GM23338 (cell line): ENCODE measurements at regions not wholly inside any gene's neighbourhood (a gene's known extent, or its start where the extent isn't known, plus 50 kb on each side); places are given as distances from the start of the nearest gene placed in this dataset.
A peak's percentile ranks its signal among the peaks of the same experiment; 100 is the strongest.

Source experiments
- ATAC-seq: fragments of 200-7000 bp; cut with Tn5 transposase; 3 replicates; pipeline ENCODE4 v1.9.1; 2020
- DNase-seq: peaks from one replicate; pipeline ENCODE4 v3.0.0-alpha.2; 2015; ENCODE audit warnings: low spot score
- H2AFZ ChIP-seq: fragments of 200-600 bp; sonication (generic); 2 replicates; pipeline ENCODE4 v1.8.0; 2016; ENCODE audit warnings: antibody characterized with exemption, mild to moderate bottlenecking, moderate library complexity
- H3F3A ChIP-seq: fragments of 200-600 bp; sonication (generic); replicated peaks from 2 replicates; pipeline ENCODE4 v1.8.0; 2017; ENCODE audit warnings: antibody characterized with exemption, mixed run types, low read depth
- H3K27ac ChIP-seq: fragments of 200-600 bp; sonication (generic); 2 replicates; pipeline ENCODE4 v1.6.1; 2016; ENCODE audit warnings: low read depth
- H3K27me3 ChIP-seq: fragments of 200-600 bp; sonication (generic); 2 replicates; pipeline ENCODE4 v1.8.0; 2016; ENCODE audit warnings: mild to moderate bottlenecking, mixed run types, moderate library complexity; ENCODE audit not compliant: insufficient read depth
- H3K36me3 ChIP-seq: fragments of 200-600 bp; sonication (generic); 2 replicates; pipeline ENCODE4 v1.8.0; 2016; ENCODE audit warnings: mild to moderate bottlenecking; ENCODE audit not compliant: insufficient read depth
- H3K4me1 ChIP-seq: fragments of 200-600 bp; sonication (generic); 2 replicates; pipeline ENCODE4 v1.8.0; 2016; ENCODE audit warnings: mild to moderate bottlenecking, moderate library complexity; ENCODE audit not compliant: insufficient read depth
- H3K4me2 ChIP-seq: fragments of 200-600 bp; sonication (generic); 2 replicates; pipeline ENCODE4 v1.7.1; 2017; ENCODE audit warnings: mixed run types
- H3K4me3 ChIP-seq: fragments of 200-600 bp; sonication (generic); 2 replicates; pipeline ENCODE4 v1.6.1; 2016; ENCODE audit warnings: mixed run types
- H3K79me2 ChIP-seq: fragments of 200-600 bp; sonication (generic); replicated peaks from 2 replicates; pipeline ENCODE4 v1.8.0; 2017; ENCODE audit warnings: mild to moderate bottlenecking; ENCODE audit not compliant: insufficient read depth
- H3K9me2 ChIP-seq: fragments of 200-600 bp; sonication (generic); 2 replicates; pipeline ENCODE4 v1.8.0; 2017; ENCODE audit not compliant: insufficient read depth
- H4K20me1 ChIP-seq: fragments of 200-600 bp; sonication (generic); replicated peaks from 2 replicates; pipeline ENCODE4 v1.8.0; 2017; ENCODE audit warnings: mild to moderate bottlenecking; ENCODE audit not compliant: insufficient read depth
- H3K27ac Mint-ChIP-seq: 2 replicates; pipeline ENCODE4 v1.8.0; 2020; ENCODE audit warnings: inconsistent platforms, mild to moderate bottlenecking, moderate library complexity, mixed read lengths
- H3K27me3 Mint-ChIP-seq: 3 replicates; pipeline ENCODE4 v1.8.0; 2022; ENCODE audit warnings: low read depth, mild to moderate bottlenecking, moderate library complexity, mixed read lengths, inconsistent platforms; ENCODE audit not compliant: insufficient read depth, poor library complexity
- H3K36me3 Mint-ChIP-seq: 3 replicates; pipeline ENCODE4 v1.8.0; 2021; ENCODE audit warnings: low read depth, mild to moderate bottlenecking, inconsistent platforms, moderate library complexity, mixed read lengths
- H3K4me1 Mint-ChIP-seq: 3 replicates; pipeline ENCODE4 v1.8.0; 2020; ENCODE audit warnings: mild to moderate bottlenecking, inconsistent platforms, mixed read lengths
- H3K4me3 Mint-ChIP-seq: 3 replicates; pipeline ENCODE4 v1.8.0; 2021; ENCODE audit warnings: moderate library complexity, mild to moderate bottlenecking, inconsistent platforms, mixed read lengths
- H3K9me3 Mint-ChIP-seq: 3 replicates; pipeline ENCODE4 v1.8.0; 2020; ENCODE audit warnings: moderate library complexity, mild to moderate bottlenecking, inconsistent platforms, mixed read lengths
- CREB1 ChIP-seq: fragments of 250-450 bp; sonication (Bioruptor Pico); IDR thresholded peaks from 2 replicates; pipeline ENCODE4 v1.5.0; 2020; ENCODE audit warnings: low read depth, mild to moderate bottlenecking, moderate library complexity
- CTCF ChIP-seq, 2 experiments: fragments of 200-600 bp in 1 of 2; sonication (generic) in 1 of 2; conservative IDR thresholded peaks; 2 replicates each; pipeline versions ENCODE4 v1.5.1 to v1.6.1; 2016 to 2017; ENCODE audit warnings: antibody characterized with exemption in 2 of 2, low read depth in 2 of 2, mild to moderate bottlenecking in 2 of 2, moderate library complexity in 1 of 2
- ETS1 ChIP-seq: IDR thresholded peaks from 2 replicates; pipeline ENCODE4 v1.6.1; 2016; ENCODE audit warnings: antibody characterized with exemption
- EZH2 ChIP-seq: fragments of 200-600 bp; sonication (generic); IDR thresholded peaks from one replicate; pipeline ENCODE4 v1.8.0; 2017; ENCODE audit warnings: antibody characterized with exemption, mild to moderate bottlenecking, low read depth; ENCODE audit not compliant: unreplicated experiment
- EZH2phosphoT487 ChIP-seq: fragments of 200-600 bp; sonication (generic); IDR thresholded peaks from one replicate; pipeline ENCODE4 v1.8.1; 2018; ENCODE audit warnings: antibody characterized with exemption; ENCODE audit not compliant: unreplicated experiment
- JUNB ChIP-seq: IDR thresholded peaks from one replicate; pipeline ENCODE4 v1.6.1; 2016; ENCODE audit warnings: antibody characterized with exemption; ENCODE audit not compliant: unreplicated experiment
- NANOG ChIP-seq: IDR thresholded peaks from 2 replicates; pipeline ENCODE4 v1.6.1; 2016; ENCODE audit warnings: antibody characterized with exemption, borderline replicate concordance
- POLR2AphosphoS5 ChIP-seq: IDR thresholded peaks from 2 replicates; pipeline ENCODE4 v1.6.1; 2016; ENCODE audit warnings: antibody characterized with exemption, low read depth
- REST ChIP-seq: IDR thresholded peaks from one replicate; pipeline ENCODE4 v1.6.1; 2018; ENCODE audit warnings: antibody characterized with exemption; ENCODE audit not compliant: unreplicated experiment
- STAT1 ChIP-seq: IDR thresholded peaks from one replicate; pipeline ENCODE4 v1.6.1; 2016; ENCODE audit warnings: antibody characterized with exemption; ENCODE audit not compliant: unreplicated experiment
- ZNF114 ChIP-seq: fragments of 250-450 bp; sonication (Bioruptor Pico); IDR thresholded peaks from 2 replicates; pipeline ENCODE4 v1.5.0; 2020; ENCODE audit warnings: mild to moderate bottlenecking, moderate library complexity
- ZNF331 ChIP-seq: fragments of 250-450 bp; sonication (Bioruptor Pico); IDR thresholded peaks from 2 replicates; pipeline ENCODE4 v1.5.0; 2020; ENCODE audit warnings: low read depth, mild to moderate bottlenecking, moderate library complexity
- ZNF462 ChIP-seq: fragments of 250-450 bp; sonication (Bioruptor Pico); IDR thresholded peaks from 2 replicates; pipeline ENCODE4 v1.5.0; 2020; ENCODE audit warnings: mild to moderate bottlenecking, moderate library complexity

- peaks cover 52% of the 10 kb centered on the region for H3K4me1 Mint-ChIP-seq
- H3K36me3 Mint-ChIP-seq: peaks cover 4% of the 10 kb centered on the region; the same call in 2 of the 3 replicates
- Histone ChIP-seq H2AFZ (no peak overlapping the region), H3K27me3 (no peaks in the 10 kb centered on the region), H3K36me3 (no peaks in the 10 kb centered on the region), H3F3A (no peaks in the 10 kb centered on the region), H3K4me3 (no peak overlapping the region), H3K9me2 (no peaks in the 10 kb centered on the region), H4K20me1 (no peaks in the 10 kb centered on the region), H3K4me1 (peaks cover 16% of the 10 kb centered on the region; the same call in 1 of the 2 replicates), H3K4me2 (peak overlapping the region; percentile 60; the same call in 1 of the 2 replicates), H3K27ac (no peak overlapping the region), H3K79me2 (no peaks in the 10 kb centered on the region)
- no peak overlapping the region for H3K27ac Mint-ChIP-seq
- peaks cover 27% of the 10 kb centered on the region for H3K27me3 Mint-ChIP-seq
- peak overlapping the region; percentile 42; the same call in 1 of the 3 replicates for H3K4me3 Mint-ChIP-seq
- peak; percentile 28 for ATAC-seq
- no peaks in the 10 kb centered on the region; the same call in 2 of the 3 replicates for H3K9me3 Mint-ChIP-seq
- TF ChIP-seq JUNB: no peak
- TF ChIP-seq STAT1: no peak
- TF ChIP-seq CREB1 (CRISPR knock-in tag): no peak
- no peak for TF ChIP-seq ETS1
- no peak for TF ChIP-seq EZH2phosphoT487
- no peak for TF ChIP-seq ZNF331 (CRISPR knock-in tag)
- no peak for TF ChIP-seq REST
- TF ChIP-seq ZNF114 (CRISPR knock-in tag): no peak
- no peak for TF ChIP-seq NANOG
- no peak for TF ChIP-seq CTCF (conservative IDR thresholded peaks at IDR 0.05; ENCODE audit: low read depth in 2 of 2)
- no peak for TF ChIP-seq POLR2AphosphoS5
- TF ChIP-seq EZH2: no peak
- no peak for TF ChIP-seq ZNF462 (CRISPR knock-in tag)
- DNase-seq: no peak
Measured at GRCh38 chr16:85302848-85303353, 190.6 kb upstream of the CIBAR2 start.
